RPMI7951 (cell line): ENCODE measurements at regions not wholly inside any gene's neighbourhood (a gene's known extent, or its start where the extent isn't known, plus 50 kb on each side); places are given as distances from the start of the nearest gene placed in this dataset.

Experiments used
- DNase-seq: peaks from one replicate; pipeline ENCODE4 v3.0.0-alpha.2; 2012; ENCODE audit warnings: low read depth

- no peak for DNase-seq
Measured at GRCh38 chr5:154107010-154107409, 68.2 kb downstream of the MFAP3 start.

GRCh38 chr5:154107756-154108155 is 69.0 kb downstream of the MFAP3 start:
- no peak for DNase-seq

- no peak for DNase-seq
Measured at GRCh38 chr5:154109416-154110106, 70.8 kb downstream of the MFAP3 start.

- no peak for DNase-seq
Measured at GRCh38 chr5:154110107-154110453, 71.3 kb downstream of the MFAP3 start.

GRCh38 chr5:154110716-154111115 is 71.9 kb downstream of the MFAP3 start:
- peak; percentile 13 for DNase-seq

- DNase-seq: no peak
Measured at GRCh38 chr5:154111214-154111613, 72.4 kb downstream of the MFAP3 start.

GRCh38 chr5:154112255-154112654 is 73.5 kb downstream of the MFAP3 start:
- no peak for DNase-seq

GRCh38 chr5:154115291-154115690 is 75.2 kb upstream of the GALNT10 start:
- DNase-seq: no peak

GRCh38 chr5:154117050-154117449 is 73.5 kb upstream of the GALNT10 start:
- DNase-seq: no peak

GRCh38 chr5:154117930-154118329 is 72.6 kb upstream of the GALNT10 start:
- DNase-seq: no peak

- no peak for DNase-seq
Measured at GRCh38 chr5:154118385-154118784, 72.1 kb upstream of the GALNT10 start.

- peak; percentile 10 for DNase-seq
Measured at GRCh38 chr5:154118893-154119336, 71.6 kb upstream of the GALNT10 start.

- DNase-seq: no peak
Measured at GRCh38 chr5:154129013-154129412, 61.5 kb upstream of the GALNT10 start.

GRCh38 chr5:154129921-154130320 is 60.6 kb upstream of the GALNT10 start:
- no peak for DNase-seq

GRCh38 chr5:154131817-154132216 is 58.7 kb upstream of the GALNT10 start:
- no peak for DNase-seq

- no peak for DNase-seq
Measured at GRCh38 chr5:154132718-154133307, 57.7 kb upstream of the GALNT10 start.

GRCh38 chr5:154133591-154133990 is 56.9 kb upstream of the GALNT10 start:
- DNase-seq: no peak

GRCh38 chr5:154134499-154134898 is 56.0 kb upstream of the GALNT10 start:
- no peak for DNase-seq

- no peak for DNase-seq
Measured at GRCh38 chr5:154135125-154135817, 55.3 kb upstream of the GALNT10 start.

- no peak for DNase-seq
Measured at GRCh38 chr5:154136141-154136540, 54.4 kb upstream of the GALNT10 start.

GRCh38 chr5:154138701-154139100 is 51.8 kb upstream of the GALNT10 start:
- no peak for DNase-seq

GRCh38 chr5:154140381-154140780 is 50.2 kb upstream of the GALNT10 start:
- DNase-seq: no peak
